ENCODE measurements at regions not wholly inside any gene's neighbourhood (a gene's known extent, or its start where the extent isn't known, plus 50 kb on each side); places are given as distances from the start of the nearest gene placed in this dataset.

GRCh38 chr14:78022059-78022458 lies 148.1 kb upstream of the NRXN3 start:
- Histone ChIP-seq H3K36me3 (no peaks in the 10 kb centered on the region), H3K27ac (no peak overlapping the region), H3K4me1 (no peaks in the 10 kb centered on the region), H3K4me3 (no peak overlapping the region), H3K9me3 (no peaks in the 10 kb centered on the region), H3K27me3 (peaks cover 0 to 9% (median 0%) of the 10 kb centered on the region in 7 donors)
- peak in 2 of 8 donors; percentile 49 to 67 for ATAC-seq
- peak in 8 of 9 donors; percentile 43 to 61 (median 58) for TF ChIP-seq CTCF (IDR thresholded peaks at IDR 0.05)
- peak; percentile 42 to 54 for DNase-seq
- 44% methylated on average over 5 of the region's 5 CpGs for WGBS, 2 donors
- intact Hi-C loops (cut with DNase I) = loop anchor here in 9 of 10 donors (2.0 to 10.0 kb wide), 4 partner anchors 543 to 573 kb away; no protein-coding TSS in a partner anchor

- DNase-seq (no peak), ATAC-seq (no peak)
- WGBS, 2 donors = 81 to 82% methylated on average over 2 of the region's 2 CpGs
- H3K4me1 ChIP-seq = no peaks in the 10 kb centered on the region
- peaks cover 0 to 17% (median 0%) of the 10 kb centered on the region in 7 donors for H3K27me3 ChIP-seq
- H3K9me3 ChIP-seq = no peaks in the 10 kb centered on the region
- no peak overlapping the region for H3K4me3 ChIP-seq
- H3K27ac ChIP-seq = no peak overlapping the region
- intact Hi-C loops (cut with DNase I) = loop anchor here in 9 of 10 donors (2.0 to 10.0 kb wide), 4 partner anchors 542 to 572 kb away; no protein-coding TSS in a partner anchor
- no peak for TF ChIP-seq CTCF (IDR thresholded peaks at IDR 0.05)
- no peaks in the 10 kb centered on the region for H3K36me3 ChIP-seq
Measured at GRCh38 chr14:78023112-78023511, 147.1 kb upstream of the NRXN3 start.

GRCh38 chr14:78028471-78028870 lies 141.7 kb upstream of the NRXN3 start:
- no peaks in the 10 kb centered on the region for H3K4me1 ChIP-seq
- no peak for TF ChIP-seq CTCF (IDR thresholded peaks at IDR 0.05)
- no peaks in the 10 kb centered on the region for H3K36me3 ChIP-seq
- DNase-seq (no peak), ATAC-seq (no peak)
- H3K27ac ChIP-seq = no peak overlapping the region
- 41 to 42% methylated on average over 1 of the region's 1 CpG for WGBS, 2 donors
- no peaks in the 10 kb centered on the region for H3K9me3 ChIP-seq
- intact Hi-C loops (cut with DNase I) = loop anchor here in 4 of 10 donors (10.0 kb wide), 2 partner anchors 536 to 566 kb away; no protein-coding TSS in a partner anchor
- H3K27me3 ChIP-seq = peaks cover 0 to 48% (median 25%) of the 10 kb centered on the region in 7 donors
- H3K4me3 ChIP-seq = no peak overlapping the region

GRCh38 chr14:78029601-78030372 lies 140.4 kb upstream of the NRXN3 start:
- no peak for DNase-seq
- no peak for ATAC-seq
- Histone ChIP-seq H3K27me3 (peaks cover 0 to 43% (median 27%) of the 10 kb centered on the region in 7 donors), H3K4me3 (no peak overlapping the region), H3K27ac (no peak overlapping the region), H3K36me3 (no peaks in the 10 kb centered on the region), H3K9me3 (no peaks in the 10 kb centered on the region), H3K4me1 (no peaks in the 10 kb centered on the region)
- intact Hi-C loops (cut with DNase I) = loop anchor here in 4 of 10 donors (10.0 kb wide), 2 partner anchors 535 to 565 kb away; no protein-coding TSS in a partner anchor
- 21 to 33% methylated on average over 16 of the region's 16 CpGs for WGBS, 2 donors
- peak in 3 of 9 donors; percentile 12 to 35 (median 13) for TF ChIP-seq CTCF (IDR thresholded peaks at IDR 0.05)
